Fibroblast of peridontal ligament (primary cell): ENCODE measurements at regions not wholly inside any gene's neighbourhood (a gene's known extent, or its start where the extent isn't known, plus 50 kb on each side); places are given as distances from the start of the nearest gene placed in this dataset.

Experiments
- DNase-seq: peaks from one replicate; pipeline ENCODE4 v3.0.0-alpha.2; 2010; ENCODE audit errors: extremely low read depth

DNA sequence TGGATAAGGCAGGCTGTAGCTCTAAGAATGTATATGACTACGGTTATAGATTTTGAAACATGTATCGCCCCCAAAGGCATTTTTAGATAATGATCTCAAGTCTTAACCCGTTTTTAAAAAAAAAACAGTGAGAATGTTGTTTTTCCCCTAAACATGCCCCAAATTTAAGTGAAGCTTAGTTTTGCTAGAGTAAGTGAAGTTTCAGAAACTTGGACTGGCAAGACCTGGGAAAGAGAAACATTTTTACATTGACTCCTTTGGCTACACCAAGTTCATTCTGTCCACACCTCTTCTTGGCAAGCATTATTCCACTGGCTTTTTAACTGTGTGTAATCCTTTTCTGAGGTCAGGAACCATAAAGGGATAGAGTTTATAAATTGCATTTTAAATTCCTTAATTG is 216.7 kb upstream of the CELF2 start:
- DNase-seq: no peak

DNA sequence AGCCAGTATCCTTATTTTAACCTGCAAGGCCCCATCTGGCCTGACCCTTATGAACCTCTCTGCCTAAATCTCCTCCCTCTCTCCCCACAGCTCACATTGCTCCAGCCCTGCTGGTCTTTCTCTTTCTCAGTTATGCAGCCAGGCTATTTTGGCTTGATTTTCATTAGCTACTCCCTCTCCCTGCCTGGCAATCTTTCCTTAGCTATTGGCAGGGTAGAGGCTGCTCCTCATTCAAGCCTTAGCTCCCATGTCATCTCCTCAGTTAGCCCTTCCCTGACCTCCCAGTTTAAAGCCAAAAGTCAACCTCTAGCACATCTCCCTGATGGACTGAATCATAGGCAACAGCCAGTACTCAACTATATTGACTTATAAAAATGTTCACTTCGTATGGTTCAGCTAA is 214.4 kb upstream of the CELF2 start:
- peak; percentile 62 for DNase-seq

DNA sequence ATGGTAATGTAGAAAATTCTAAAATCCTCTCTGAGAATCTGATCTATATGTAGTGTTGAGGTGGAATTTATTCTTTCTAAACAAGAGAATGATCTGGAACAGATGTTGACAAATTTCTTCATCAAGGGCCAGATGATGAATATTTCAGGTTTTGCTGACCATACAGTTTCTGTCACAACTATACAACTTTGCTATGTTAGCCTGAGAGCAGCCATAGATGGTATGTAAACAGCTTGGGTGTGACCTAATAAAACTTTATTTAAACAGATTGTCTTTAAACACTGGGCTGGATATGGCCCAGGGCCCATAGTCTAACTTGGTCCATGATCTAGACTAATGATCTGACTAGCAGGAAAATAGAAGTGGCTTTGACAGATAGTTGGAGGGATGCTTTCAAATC is 213.6 kb upstream of the CELF2 start:
- peak; percentile 49 for DNase-seq

DNA sequence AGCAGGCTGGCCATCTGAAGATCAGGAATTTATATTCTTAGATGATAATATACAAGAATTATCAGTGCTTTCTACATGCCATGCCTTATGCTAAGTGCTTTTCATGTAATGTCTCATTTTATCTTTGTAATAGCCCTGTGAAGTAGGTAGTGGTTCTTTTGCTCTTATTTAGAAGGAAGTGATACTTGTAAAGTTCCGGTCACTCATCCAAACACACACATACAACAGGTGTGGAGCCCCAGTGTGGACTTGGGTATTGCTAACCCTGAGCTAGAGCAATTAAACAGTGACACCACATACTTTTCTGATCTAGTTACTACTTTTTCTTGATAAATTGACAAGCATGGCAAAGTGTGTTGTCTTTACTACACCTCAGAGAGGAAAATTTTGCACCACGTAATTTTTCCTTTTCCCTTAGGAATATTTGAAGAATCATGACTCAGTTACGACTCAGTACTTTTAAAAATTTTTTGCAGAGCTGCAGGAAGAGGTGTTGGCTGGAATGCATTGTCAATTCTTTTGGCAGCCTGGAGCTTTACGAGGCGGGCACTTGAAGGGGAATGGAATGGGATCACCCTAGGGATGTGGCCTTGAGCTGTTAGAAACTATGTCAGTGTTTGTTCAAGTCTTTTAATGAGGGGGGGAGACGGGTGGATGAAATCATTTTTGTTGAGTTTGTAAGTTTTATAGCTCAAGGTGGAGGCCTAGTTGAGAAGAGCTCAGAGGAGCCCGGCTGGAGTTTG is 212.5 kb upstream of the CELF2 start:
- peak; percentile 29 for DNase-seq

DNA sequence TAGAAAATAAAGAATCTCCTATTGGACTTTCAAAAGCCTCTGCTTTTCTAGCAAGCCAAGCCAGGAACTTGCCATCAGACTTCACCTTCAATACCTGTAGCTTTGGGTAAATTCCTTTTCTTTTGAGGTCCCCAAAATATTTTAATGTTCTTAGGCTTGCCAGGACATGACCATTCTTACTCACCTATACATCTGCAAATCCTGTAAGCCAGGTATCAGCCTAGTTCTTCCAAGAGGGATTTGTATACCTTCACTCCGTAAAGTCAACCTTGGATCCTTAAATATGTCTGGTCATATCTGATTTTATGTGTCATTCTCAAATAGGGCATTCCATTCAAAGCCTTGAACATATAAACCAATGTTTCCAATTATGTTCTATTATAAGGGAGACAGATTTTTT is 210.6 kb upstream of the CELF2 start:
- DNase-seq: no peak

DNA sequence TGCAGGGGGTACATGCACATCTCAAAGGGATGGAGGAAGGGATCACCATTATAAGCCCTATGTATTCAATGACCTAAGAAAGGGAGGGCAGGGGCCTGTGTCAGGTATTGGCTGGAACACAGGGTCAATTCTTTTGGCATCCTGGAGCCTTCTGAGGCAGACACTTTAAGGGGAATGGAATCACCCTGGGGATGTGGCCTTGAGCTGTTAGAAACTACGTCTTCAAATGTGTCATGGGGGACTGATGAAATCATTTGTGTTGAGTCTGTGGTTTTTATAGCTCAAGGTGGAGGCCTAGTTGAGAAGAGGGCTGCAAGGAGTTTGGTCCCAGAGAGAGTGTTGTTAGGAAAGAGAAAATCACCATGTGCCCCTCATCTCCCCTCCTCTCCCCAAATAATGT is 206.1 kb upstream of the CELF2 start:
- DNase-seq: no peak

DNA sequence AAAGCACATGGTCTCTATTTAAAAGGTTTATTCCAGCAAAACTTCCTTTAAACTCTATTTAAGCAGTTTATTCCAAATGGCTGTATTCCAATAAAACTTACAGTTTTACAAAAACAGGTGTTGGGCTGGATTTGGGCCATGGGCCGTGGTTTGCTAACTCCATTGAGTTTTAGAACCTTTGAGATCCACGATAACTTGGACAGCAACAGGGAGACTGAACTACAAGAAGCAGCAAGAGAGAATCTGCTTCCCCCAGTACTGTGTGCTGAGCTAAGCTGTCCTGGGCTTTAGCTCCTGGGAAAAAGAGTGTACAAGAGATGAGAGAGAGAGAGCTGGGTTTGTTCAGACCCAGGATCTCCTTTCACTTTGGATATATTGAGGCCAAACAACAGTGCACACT is 204.0 kb upstream of the CELF2 start:
- no peak for DNase-seq

DNA sequence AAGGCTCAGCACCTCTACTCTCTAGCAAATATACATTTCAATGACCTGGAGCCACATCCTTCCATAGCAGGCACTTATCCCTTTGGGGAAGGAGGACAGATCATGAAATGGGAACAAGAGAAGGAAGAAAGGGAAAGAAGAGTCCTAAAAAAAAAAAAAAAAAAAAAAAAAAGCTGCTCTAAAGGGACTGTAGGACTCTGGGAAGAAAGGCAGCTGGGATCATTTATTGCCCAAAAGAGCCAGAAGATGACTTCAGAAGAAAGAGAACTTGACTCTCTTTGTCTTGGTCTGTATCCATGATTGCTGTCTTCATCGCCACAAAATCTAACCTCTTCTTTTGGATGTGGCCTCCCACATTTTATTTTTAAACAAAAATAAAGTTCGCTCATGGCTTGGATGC is 203.6 kb upstream of the CELF2 start:
- no peak for DNase-seq

DNA sequence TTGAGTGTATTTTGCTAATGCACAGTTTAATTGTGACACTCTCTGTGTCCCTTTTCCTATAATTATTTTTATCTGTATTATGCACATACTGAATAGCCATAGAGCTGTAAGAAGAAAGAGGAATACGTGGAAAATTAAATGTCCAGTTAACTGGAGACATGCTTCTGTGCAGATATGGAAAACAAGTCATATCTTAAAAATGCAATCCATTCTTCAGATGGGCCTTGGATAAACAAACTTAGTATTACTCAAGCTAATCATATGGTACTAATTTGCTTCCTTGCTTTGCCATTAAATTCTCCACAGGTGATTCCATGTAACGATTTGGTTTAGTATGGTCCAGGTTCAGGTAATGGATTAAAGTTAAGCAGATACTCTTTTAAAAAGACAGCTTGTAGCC is 201.2 kb upstream of the CELF2 start:
- DNase-seq: peak; percentile 54

DNA sequence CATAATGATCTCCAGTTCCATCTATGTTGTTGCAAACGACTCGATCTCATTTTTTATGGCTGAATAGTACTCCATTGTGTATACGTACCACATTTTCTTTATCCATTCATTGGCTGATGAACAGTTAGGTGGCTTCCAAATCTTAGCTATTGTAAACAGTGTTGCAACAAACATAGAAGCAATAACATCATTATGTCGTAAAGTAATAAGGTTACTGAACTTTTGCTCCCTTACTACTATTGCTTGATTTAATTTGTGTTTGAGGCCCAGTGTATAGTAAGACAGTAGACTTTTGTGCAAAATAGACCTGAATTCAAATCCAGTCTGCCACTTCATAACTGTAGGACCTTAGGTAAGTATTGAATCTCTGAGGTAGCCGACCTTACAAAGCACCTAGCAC is 200.1 kb upstream of the CELF2 start:
- DNase-seq: no peak

DNA sequence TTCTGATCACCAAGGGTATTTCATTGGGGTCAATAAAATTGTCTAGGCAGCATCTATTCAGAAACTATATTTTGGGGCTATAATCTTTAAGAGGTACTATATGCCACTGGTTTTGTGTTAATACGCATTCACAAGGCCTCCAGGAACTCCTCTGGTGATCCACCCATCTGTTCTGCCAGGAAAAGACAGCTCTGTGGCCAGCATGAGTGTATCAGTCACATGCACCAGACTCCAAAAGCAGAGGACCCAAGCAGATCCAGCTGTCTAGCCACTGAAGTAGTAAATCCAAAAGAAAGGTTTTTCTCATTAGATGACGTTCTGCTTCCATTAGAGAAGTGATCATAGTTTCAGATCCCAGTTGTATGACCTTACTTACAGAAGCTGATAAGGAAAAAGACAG is 199.6 kb upstream of the CELF2 start:
- peak; percentile 38 for DNase-seq

DNA sequence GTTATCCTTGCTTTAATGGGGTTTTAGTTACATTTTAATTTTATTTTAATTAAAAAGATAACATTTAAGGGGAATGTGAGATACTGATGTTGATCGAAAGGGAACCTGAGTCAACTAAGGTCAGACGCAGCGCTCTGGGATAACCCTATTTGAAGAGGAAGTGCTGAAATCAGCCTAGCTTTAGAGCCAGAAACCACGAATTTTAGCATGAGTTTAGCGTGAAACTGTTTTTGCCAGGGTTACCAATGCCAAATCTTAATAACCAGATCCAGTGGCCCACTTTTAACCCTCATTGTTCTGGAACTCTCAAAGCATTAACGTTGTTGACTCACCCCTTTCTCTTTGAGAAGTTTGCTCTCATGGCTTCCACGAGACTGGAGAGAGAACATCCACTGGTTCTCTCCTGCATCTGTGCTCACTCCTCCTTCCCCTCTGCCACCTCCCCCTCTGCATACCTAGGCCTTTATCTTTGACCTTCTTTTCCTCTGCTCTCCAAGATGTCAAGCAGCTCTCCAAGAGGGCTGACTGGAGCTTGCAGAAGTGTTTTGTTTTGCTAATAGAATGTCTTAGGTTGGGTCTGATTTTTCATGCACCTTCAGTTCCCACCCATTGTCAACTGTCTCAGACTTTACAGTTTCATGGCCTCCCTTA is 198.3 kb upstream of the CELF2 start:
- no peak for DNase-seq

DNA sequence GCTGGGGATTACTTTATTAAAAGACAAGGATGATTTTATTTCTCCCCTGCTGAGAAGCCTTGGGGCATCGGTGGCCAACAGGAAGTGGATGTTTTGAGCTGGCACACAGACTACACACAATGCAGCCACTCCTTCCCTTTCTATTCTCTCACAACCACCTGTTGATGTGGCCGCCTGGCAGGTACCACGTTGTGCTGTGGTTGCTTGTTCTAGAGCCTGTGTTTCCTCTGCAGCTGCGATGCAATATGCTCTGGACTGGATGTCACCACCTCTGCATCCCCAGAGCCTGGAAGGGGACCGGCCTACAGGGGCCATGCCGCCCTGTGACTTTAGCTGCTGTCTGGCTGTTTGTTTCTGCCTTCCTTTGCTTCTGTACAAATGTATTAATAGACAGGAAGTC is 195.7 kb upstream of the CELF2 start:
- DNase-seq: no peak

DNA sequence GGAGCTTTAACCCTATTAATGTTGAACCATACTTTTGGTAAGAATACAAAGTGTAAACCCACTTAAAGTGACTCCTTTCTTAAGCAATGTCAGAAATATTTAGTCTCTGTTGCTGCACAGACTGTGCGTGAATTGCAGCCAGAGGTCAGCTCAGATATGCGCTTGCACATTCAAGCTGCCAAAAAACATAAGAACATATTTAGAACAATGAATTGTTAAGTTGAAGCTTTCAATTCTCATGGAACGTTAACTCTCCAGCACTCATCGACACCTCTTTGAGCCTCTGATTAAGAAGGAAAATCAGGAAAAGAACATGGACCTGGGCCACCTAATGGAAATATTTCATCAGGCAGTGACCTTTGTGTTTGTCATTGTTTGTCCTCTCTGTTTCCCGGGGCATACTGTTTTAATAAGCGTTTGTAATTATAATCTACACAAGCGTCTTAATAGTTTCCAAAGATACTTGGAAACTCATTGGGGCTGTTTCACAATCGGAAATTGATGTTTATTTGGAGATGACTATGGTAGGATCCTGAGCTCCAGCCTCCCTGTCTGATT is 193.0 kb upstream of the CELF2 start:
- DNase-seq: peak; percentile 86

DNA sequence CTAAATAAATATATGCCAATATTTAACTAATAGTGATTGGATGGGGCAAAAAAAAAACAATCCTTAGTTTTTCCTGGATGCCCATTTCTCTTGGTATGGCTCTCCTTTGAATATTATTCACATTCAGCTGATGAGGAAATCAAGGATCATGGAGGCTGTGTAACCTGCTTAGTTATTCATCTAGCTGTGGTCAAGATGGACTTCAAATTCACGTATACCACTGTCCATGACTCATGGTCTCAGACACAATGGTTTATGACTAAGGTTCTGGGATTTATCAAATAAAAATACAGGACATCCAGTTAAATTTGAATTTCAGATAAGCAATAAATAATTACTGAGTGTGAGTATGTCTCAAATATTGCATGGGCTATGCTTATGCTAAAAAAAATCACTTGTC is 191.5 kb upstream of the CELF2 start:
- peak; percentile 57 for DNase-seq

DNA sequence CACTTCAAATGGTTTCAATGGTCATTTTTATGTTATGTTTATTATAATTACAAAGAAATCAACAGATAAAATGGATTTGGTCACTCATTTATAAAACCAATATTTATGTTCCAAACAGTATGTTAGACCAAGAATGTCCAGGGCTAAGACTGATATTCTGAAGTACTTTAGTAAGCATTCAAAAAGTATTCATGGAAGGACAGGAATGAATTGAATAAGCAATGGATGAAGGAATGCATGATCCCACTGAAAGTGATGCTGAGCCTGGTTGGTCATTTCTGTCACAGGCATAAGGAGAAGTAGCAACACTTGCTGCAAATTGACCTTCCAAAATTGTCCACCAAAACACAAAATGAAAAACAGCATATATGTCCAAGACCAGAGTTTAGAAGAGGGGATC is 189.0 kb upstream of the CELF2 start:
- no peak for DNase-seq

DNA sequence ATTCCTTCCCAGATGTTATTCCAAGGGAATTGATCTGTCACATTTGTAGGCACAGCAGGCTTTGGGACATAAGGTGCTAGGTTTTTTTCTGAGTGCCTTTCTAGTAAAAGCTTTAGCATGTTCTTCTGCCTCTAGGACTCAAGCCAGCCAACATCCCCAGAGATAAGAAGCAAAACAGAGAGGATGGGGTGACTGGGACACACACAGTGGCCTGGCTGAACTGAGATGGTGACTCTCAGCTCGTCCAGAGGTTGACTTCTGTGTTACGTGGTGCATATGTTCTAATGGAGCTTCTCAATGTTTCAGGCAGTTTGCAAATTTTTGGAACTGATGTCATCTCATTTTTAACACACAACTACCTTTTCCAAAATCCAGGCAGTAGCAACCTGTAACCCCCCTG is 188.1 kb upstream of the CELF2 start:
- no peak for DNase-seq

DNA sequence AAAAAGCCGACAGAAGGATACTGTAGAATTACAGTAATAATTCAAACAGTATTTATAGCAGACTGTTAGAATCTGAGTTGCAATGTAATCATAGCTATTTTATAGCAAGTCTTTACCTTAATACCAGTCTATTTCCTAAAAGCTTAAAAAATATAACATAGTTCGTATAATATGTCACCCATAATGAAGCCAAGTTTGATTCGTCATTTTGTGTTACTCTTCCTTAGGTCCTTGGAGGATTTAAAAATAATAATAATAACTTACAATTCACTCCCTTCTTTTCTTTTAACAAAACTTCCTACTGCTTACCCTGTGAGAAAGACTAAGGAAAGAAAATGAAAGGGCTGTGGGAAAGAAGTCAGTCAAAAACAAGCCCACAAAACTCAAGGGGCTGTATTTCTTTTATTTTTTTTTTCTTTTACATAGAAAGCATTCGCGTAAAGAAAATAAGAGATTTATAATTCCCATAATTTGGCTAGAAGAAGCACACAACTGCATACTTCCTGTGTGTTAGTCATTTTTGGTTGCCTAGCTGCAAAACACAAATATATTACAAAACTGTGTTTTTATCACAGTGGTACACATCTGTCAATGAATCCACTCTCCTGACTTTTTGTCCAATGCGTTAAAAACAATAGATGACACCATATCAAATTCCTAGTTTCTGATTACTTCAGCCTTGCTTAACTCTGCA is 187.2 kb upstream of the CELF2 start:
- DNase-seq: peak; percentile 80

DNA sequence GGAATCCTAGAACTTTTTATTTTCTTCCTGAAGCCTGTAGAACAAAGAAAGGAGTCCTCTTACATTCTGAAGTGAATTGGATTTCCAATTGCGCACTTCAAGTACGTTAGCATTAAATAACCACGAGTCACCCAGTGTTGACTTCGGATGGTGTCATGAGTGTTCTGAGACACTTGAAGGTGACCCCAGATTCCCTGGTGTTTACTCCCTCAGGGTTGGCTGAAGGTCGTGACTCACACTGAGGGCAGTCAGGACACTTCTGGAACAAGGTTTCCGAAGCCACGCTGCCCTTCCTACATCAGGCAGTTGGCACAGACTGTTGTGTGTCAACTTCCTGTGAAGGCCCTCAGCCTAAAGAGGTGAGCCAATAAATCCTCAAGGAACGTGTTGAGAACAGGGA is 186.6 kb upstream of the CELF2 start:
- DNase-seq: no peak

DNA sequence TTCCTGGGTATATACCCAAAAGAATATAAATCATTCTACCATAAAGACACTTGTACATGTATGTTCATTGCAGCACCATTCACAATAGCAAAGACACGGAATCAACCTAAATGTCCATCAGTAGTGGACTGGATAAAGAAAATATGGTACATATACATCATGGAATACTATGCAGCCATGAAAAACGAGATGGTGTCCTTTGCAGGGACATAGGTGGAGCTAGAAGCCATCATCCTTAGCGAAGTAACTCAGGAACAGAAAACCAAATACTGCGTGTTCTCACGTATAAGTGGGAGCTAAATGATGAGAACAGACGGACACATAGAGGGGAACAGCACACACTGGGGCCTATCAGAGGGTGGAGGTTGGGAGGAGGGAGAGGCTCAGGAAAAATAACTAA is 183.7 kb upstream of the CELF2 start:
- no peak for DNase-seq

DNA sequence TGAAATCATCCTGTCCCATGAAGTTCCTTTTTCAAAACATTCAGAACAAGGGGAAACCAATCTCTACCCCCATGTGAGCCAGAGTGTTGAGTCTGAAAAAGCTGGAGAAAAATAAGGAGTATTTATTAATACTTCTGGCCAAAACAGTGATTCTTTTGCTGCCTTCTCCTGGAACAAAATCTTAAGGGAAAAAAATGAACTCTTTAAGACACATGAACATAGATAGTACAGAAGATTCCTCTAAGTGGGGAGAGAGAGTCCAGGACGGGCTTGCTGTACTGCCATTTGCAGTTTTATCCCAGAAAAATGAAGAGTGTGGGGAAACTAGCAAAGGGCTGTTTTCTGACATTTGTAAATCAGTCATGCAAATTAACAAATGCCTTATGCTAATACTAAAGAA is 173.4 kb upstream of the CELF2 start:
- no peak for DNase-seq

DNA sequence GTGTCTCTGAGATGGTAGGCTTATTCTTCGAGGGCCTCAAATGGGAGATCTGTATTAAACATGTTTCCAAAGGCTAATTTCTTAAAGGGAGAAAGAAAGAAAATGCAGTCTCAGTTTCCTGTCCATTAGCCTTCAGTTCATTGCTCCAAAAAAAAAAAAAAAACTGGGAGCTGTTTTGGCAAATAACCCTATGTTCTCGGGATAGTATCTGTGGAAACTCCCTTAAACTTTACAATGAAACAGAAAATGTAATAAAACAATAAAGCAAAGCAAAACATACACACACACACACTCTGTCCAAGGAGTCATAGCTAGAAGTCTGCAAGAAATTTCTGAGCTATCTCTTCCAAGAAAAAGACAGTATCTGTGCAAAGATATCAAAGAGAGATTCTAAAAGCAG is 172.5 kb upstream of the CELF2 start:
- no peak for DNase-seq
